ENCODE measurements at regions not wholly inside any gene's neighbourhood (a gene's known extent, or its start where the extent isn't known, plus 50 kb on each side); places are given as distances from the start of the nearest gene placed in this dataset.

- no peaks in the 10 kb centered on the region for H3K9me3 Mint-ChIP-seq
- ChIA-PET POLR2A (no interaction called here), CTCF (interaction anchor here (3.9 kb wide), 1 partner anchor 14 kb away, joined by 26 read pairs; no protein-coding TSS in a partner anchor)
- DNase-seq (ENCODE audit: low spot score) = no peak
- H3K27ac Mint-ChIP-seq = no peak overlapping the region
- TF ChIP-seq SMAD4 (CRISPR knock-in tag; IDR thresholded peaks at IDR 0.05) = no peak
- no peak for TF ChIP-seq FOXP1 (CRISPR knock-in tag; IDR thresholded peaks at IDR 0.05; ENCODE audit: borderline replicate concordance)
- TF ChIP-seq, protein P1, sequence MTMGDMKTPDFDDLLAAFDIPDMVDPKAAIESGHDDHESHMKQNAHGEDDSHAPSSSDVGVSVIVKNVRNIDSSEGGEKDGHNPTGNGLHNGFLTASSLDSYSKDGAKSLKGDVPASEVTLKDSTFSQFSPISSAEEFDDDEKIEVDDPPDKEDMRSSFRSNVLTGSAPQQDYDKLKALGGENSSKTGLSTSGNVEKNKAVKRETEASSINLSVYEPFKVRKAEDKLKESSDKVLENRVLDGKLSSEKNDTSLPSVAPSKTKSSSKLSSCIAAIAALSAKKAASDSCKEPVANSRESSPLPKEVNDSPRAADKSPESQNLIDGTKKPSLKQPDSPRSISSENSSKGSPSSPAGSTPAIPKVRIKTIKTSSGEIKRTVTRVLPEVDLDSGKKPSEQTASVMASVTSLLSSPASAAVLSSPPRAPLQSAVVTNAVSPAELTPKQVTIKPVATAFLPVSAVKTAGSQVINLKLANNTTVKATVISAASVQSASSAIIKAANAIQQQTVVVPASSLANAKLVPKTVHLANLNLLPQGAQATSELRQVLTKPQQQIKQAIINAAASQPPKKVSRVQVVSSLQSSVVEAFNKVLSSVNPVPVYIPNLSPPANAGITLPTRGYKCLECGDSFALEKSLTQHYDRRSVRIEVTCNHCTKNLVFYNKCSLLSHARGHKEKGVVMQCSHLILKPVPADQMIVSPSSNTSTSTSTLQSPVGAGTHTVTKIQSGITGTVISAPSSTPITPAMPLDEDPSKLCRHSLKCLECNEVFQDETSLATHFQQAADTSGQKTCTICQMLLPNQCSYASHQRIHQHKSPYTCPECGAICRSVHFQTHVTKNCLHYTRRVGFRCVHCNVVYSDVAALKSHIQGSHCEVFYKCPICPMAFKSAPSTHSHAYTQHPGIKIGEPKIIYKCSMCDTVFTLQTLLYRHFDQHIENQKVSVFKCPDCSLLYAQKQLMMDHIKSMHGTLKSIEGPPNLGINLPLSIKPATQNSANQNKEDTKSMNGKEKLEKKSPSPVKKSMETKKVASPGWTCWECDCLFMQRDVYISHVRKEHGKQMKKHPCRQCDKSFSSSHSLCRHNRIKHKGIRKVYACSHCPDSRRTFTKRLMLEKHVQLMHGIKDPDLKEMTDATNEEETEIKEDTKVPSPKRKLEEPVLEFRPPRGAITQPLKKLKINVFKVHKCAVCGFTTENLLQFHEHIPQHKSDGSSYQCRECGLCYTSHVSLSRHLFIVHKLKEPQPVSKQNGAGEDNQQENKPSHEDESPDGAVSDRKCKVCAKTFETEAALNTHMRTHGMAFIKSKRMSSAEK (CRISPR knock-in tag; IDR thresholded peaks at IDR 0.05; ENCODE audit: borderline replicate concordance) = no peak
- no peak for TF ChIP-seq ZNF317 (CRISPR knock-in tag; IDR thresholded peaks at IDR 0.05; ENCODE audit: borderline replicate concordance, low read depth)
- TF ChIP-seq E2F4 (CRISPR knock-in tag; IDR thresholded peaks at IDR 0.05; ENCODE audit: borderline replicate concordance, low read depth) = no peak
- no peak for TF ChIP-seq AFF4 (CRISPR knock-in tag; IDR thresholded peaks at IDR 0.05; ENCODE audit: borderline replicate concordance)
- no peak for TF ChIP-seq MYBL2 (CRISPR knock-in tag; IDR thresholded peaks at IDR 0.05)
- TF ChIP-seq IRF1 (CRISPR knock-in tag; IDR thresholded peaks at IDR 0.05) = no peak
- no peaks in the 10 kb centered on the region for H3K36me3 Mint-ChIP-seq
- no peaks in the 10 kb centered on the region for H3K27me3 Mint-ChIP-seq (ENCODE audit: low read depth)
- no peak for ATAC-seq
- no peak overlapping the region for H3K4me3 Mint-ChIP-seq
- H3K4me1 Mint-ChIP-seq = no peaks in the 10 kb centered on the region
These were observed 121.7 kb upstream of the CAND1 start for GRCh38 chr12:67147447-67147846.

DNA sequence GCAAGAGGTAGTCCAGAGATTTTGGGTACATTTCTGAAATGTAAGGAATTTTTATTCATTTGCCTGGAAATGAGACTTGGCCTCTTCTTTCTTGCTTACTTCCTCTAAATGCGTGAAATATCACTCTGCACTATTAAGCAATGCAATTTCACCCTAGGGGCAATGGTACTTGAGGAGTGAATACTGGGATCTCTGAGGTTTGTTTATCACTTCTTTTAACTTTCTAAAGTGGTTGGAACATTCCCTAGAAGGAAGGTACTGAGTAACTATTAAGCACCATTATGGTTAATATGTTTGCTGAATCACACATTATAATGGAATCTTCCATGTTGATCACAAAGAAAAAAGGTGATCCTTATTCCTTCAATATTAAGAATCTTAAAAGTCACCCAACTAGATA is 120.9 kb upstream of the CAND1 start:
- no peak for DNase-seq (ENCODE audit: low spot score)
- Mint-ChIP-seq H3K4me1 (no peaks in the 10 kb centered on the region), H3K36me3 (no peaks in the 10 kb centered on the region), H3K9me3 (no peaks in the 10 kb centered on the region), H3K27ac (no peak overlapping the region), H3K4me3 (no peak overlapping the region), H3K27me3 (ENCODE audit: low read depth) (no peaks in the 10 kb centered on the region)
- ATAC-seq = no peak
- POLR2A ChIA-PET = no interaction called here
- CTCF ChIA-PET = interaction anchor here (3.9 kb wide), 1 partner anchor 13 kb away, joined by 26 read pairs; no protein-coding TSS in a partner anchor
- no peak for TF ChIP-seq HMGXB4 (CRISPR knock-in tag; IDR thresholded peaks at IDR 0.05)
- no peak for TF ChIP-seq ZNF512 (CRISPR knock-in tag; IDR thresholded peaks at IDR 0.05; ENCODE audit: borderline replicate concordance)
- TF ChIP-seq TEAD1 (CRISPR knock-in tag; IDR thresholded peaks at IDR 0.05) = no peak
- TF ChIP-seq CREB1 (CRISPR knock-in tag; IDR thresholded peaks at IDR 0.05) = no peak
- TF ChIP-seq, protein P2, sequence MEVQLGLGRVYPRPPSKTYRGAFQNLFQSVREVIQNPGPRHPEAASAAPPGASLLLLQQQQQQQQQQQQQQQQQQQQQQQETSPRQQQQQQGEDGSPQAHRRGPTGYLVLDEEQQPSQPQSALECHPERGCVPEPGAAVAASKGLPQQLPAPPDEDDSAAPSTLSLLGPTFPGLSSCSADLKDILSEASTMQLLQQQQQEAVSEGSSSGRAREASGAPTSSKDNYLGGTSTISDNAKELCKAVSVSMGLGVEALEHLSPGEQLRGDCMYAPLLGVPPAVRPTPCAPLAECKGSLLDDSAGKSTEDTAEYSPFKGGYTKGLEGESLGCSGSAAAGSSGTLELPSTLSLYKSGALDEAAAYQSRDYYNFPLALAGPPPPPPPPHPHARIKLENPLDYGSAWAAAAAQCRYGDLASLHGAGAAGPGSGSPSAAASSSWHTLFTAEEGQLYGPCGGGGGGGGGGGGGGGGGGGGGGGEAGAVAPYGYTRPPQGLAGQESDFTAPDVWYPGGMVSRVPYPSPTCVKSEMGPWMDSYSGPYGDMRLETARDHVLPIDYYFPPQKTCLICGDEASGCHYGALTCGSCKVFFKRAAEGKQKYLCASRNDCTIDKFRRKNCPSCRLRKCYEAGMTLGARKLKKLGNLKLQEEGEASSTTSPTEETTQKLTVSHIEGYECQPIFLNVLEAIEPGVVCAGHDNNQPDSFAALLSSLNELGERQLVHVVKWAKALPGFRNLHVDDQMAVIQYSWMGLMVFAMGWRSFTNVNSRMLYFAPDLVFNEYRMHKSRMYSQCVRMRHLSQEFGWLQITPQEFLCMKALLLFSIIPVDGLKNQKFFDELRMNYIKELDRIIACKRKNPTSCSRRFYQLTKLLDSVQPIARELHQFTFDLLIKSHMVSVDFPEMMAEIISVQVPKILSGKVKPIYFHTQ (CRISPR knock-in tag; IDR thresholded peaks at IDR 0.05) = no peak
- TF ChIP-seq NR1H2 (CRISPR knock-in tag; IDR thresholded peaks at IDR 0.05) = no peak
- TF ChIP-seq FOXP4 (CRISPR knock-in tag; IDR thresholded peaks at IDR 0.05) = no peak
